Spleen (tissue), 11 donors: ENCODE measurements at regions not wholly inside any gene's neighbourhood (a gene's known extent, or its start where the extent isn't known, plus 50 kb on each side); places are given as distances from the start of the nearest gene placed in this dataset.

Experiments
- DNase-seq: peaks from one replicate; pipeline ENCODE4 v3.0.0-alpha.2; 2020
- H3K27ac ChIP-seq, 8 donors: fragments of 200-600 bp; sonication (generic) in 7 of 8; 1 replicate in 4 of 8; 2 replicates in 4 of 8; pipeline versions ENCODE4 v1.5.0 to v1.8.0; 2016 to 2021; ENCODE audit warnings: inconsistent platforms in 4 of 8, mild to moderate bottlenecking in 4 of 8, moderate library complexity in 1 of 8
- H3K27me3 ChIP-seq, 7 donors: fragments of 200-600 bp; sonication (generic) in 6 of 7; replicated peaks in 1 of 7; 1 replicate in 4 of 7; 2 replicates in 3 of 7; pipeline versions ENCODE4 v1.5.0 to v1.8.0; 2016 to 2021; ENCODE audit warnings: inconsistent platforms in 3 of 7, mild to moderate bottlenecking in 1 of 7
- H3K36me3 ChIP-seq, 6 donors: fragments of 200-600 bp; sonication (generic) in 5 of 6; 1 replicate in 4 of 6; 2 replicates in 2 of 6; pipeline versions ENCODE4 v1.5.0 to v1.8.0; 2016 to 2021; ENCODE audit warnings: inconsistent platforms in 2 of 6
- H3K4me1 ChIP-seq, 6 donors: fragments of 200-600 bp; sonication (generic) in 5 of 6; 1 replicate in 3 of 6; 2 replicates in 3 of 6; pipeline versions ENCODE4 v1.5.0 to v1.8.0; 2016 to 2021; ENCODE audit warnings: inconsistent platforms in 3 of 6
- H3K4me3 ChIP-seq, 8 donors: fragments of 200-600 bp; sonication (generic) in 7 of 8; 1 replicate in 4 of 8; 2 replicates in 4 of 8; pipeline versions ENCODE4 v1.5.0 to v1.8.0; 2016 to 2021; ENCODE audit warnings: inconsistent platforms in 4 of 8, mild to moderate bottlenecking in 4 of 8, moderate library complexity in 2 of 8
- H3K9me3 ChIP-seq, 8 donors: fragments of 200-600 bp; sonication (generic) in 7 of 8; 1 replicate in 4 of 8; 2 replicates in 4 of 8; pipeline versions ENCODE4 v1.5.0 to v1.8.0; 2016 to 2021; ENCODE audit warnings: inconsistent platforms in 4 of 8
- CTCF ChIP-seq, 11 experiments: fragments of 200-600 bp in 7 of 11; fragments of 450-650 bp in 4 of 11; sonication (generic) in 4 of 11; IDR thresholded peaks in 8 of 11; conservative IDR thresholded peaks in 3 of 11; 1 replicate in 7 of 11; 2 replicates in 4 of 11; pipeline versions ENCODE4 v1.4.0 to v1.8.0; 2016 to 2021; ENCODE audit warnings: antibody characterized with exemption in 11 of 11, inconsistent platforms in 4 of 11, mild to moderate bottlenecking in 1 of 11
- POLR2A ChIP-seq, 3 donors: fragments of 450-650 bp; IDR thresholded peaks; one replicate each; pipeline ENCODE4 v1.5.1; 2017; ENCODE audit warnings: antibody characterized with exemption in 3 of 3, mild to moderate bottlenecking in 1 of 3
- POLR2AphosphoS5 ChIP-seq, 3 donors: sonication (generic); formaldehyde crosslinking; IDR thresholded peaks; one replicate each; pipeline ENCODE4 v1.5.1; 2017; ENCODE audit warnings: antibody characterized with exemption in 3 of 3
- WGBS, 5 donors: extraction: QIAGEN DNeasy Blood & Tissue Kit in 3 of 5; methylation state at CpG; one replicate each; pipeline versions ENCODE4 v1.1.5 to v1.1.7; 2013 to 2018; 5-methylcytosine and 5-hydroxymethylcytosine counted together
- intact Hi-C: fragments of 100-400 bp; cut with DNase I; formaldehyde crosslinking; loops from one replicate; pipeline ENCODE4 v1.15.0; 2023; ENCODE audit warnings: low total_unique reads
- donor health status: healthy with polysubstance abuse.
- donor health status: DM: no; HTN: no; CAD: no; lungs with moderate emphysema.
- donor health status: DM: no; HTN: no; CAD: no.
- donor health status: Bipolar disorder and iron deficiency.
- donor health status: healthy.
- donor health status: DM: no; HTN: no; CAD: no.
- donor health status: DM: yes; HTN: yes; CAD: no.

GRCh38 chr2:122822319-122822718 lies 1066.9 kb downstream of the TSN start:
- no peak for DNase-seq
- H3K36me3 ChIP-seq, result no peaks in the 10 kb centered on the region
- WGBS, 5 donors, result 80 to 92% (median 88%) methylated on average over 5 of the region's 5 CpGs
- no peaks in the 10 kb centered on the region for H3K27me3 ChIP-seq
- H3K9me3 ChIP-seq, result peaks cover 0 to 5% (median 0%) of the 10 kb centered on the region in 8 donors
- H3K4me3 ChIP-seq, result no peak overlapping the region
- no peak overlapping the region for H3K27ac ChIP-seq
- no peaks in the 10 kb centered on the region for H3K4me1 ChIP-seq
- intact Hi-C loops, result no loop called here
- no peak for TF ChIP-seq POLR2AphosphoS5 (IDR thresholded peaks at IDR 0.05)
- no peak for TF ChIP-seq CTCF (IDR thresholded peaks at IDR 0.05 in 8 of 11, conservative IDR thresholded peaks at IDR 0.05 in 3 of 11)
- TF ChIP-seq POLR2A (IDR thresholded peaks at IDR 0.05), result no peak

- no peak for TF ChIP-seq POLR2AphosphoS5 (IDR thresholded peaks at IDR 0.05)
- no peak for TF ChIP-seq CTCF (IDR thresholded peaks at IDR 0.05 in 8 of 11, conservative IDR thresholded peaks at IDR 0.05 in 3 of 11)
- no peak for TF ChIP-seq POLR2A (IDR thresholded peaks at IDR 0.05)
- no peak for DNase-seq
- no peak overlapping the region for H3K27ac ChIP-seq
- no peaks in the 10 kb centered on the region for H3K4me1 ChIP-seq
- H3K9me3 ChIP-seq, result peaks cover 0 to 7% (median 0%) of the 10 kb centered on the region in 8 donors
- intact Hi-C loops, result no loop called here
- no peaks in the 10 kb centered on the region for H3K27me3 ChIP-seq
- H3K36me3 ChIP-seq, result no peaks in the 10 kb centered on the region
- no peak overlapping the region for H3K4me3 ChIP-seq
- 78 to 88% (median 83%) methylated on average over 4 of the region's 4 CpGs for WGBS, 5 donors
Measured at GRCh38 chr2:122830157-122830556, 1074.7 kb downstream of the TSN start.

- whole genome bisulfite sequencing, 5 donors, result 60 to 77% (median 64%) methylated on average over 2 of the region's 2 CpGs
- no peak for DNase-seq
Measured at GRCh38 chr2:122831649-122832048, 1076.2 kb downstream of the TSN start.

GRCh38 chr2:122843503-122843902 lies 1088.1 kb downstream of the TSN start:
- Histone ChIP-seq H3K4me3 (no peak overlapping the region), H3K4me1 (no peaks in the 10 kb centered on the region), H3K27ac (no peak overlapping the region), H3K36me3 (no peaks in the 10 kb centered on the region), H3K9me3 (peaks cover 0 to 4% (median 0%) of the 10 kb centered on the region in 8 donors), H3K27me3 (no peaks in the 10 kb centered on the region)
- intact Hi-C loops, result no loop called here
- WGBS, 5 donors, result 90 to 95% (median 93%) methylated on average over 3 of the region's 3 CpGs
- DNase-seq, result no peak
- no peak for TF ChIP-seq CTCF (IDR thresholded peaks at IDR 0.05 in 8 of 11, conservative IDR thresholded peaks at IDR 0.05 in 3 of 11)
- TF ChIP-seq POLR2AphosphoS5 (IDR thresholded peaks at IDR 0.05), result no peak
- TF ChIP-seq POLR2A (IDR thresholded peaks at IDR 0.05), result no peak

More at GRCh38 chr2:122831649-122832048, 1076.2 kb downstream of the TSN start:
- no peaks in the 10 kb centered on the region for H3K27me3 ChIP-seq
- no peak overlapping the region for H3K4me3 ChIP-seq
- H3K9me3 ChIP-seq, result peaks cover 0 to 7% (median 0%) of the 10 kb centered on the region in 8 donors
- H3K36me3 ChIP-seq, result no peaks in the 10 kb centered on the region
- TF ChIP-seq POLR2AphosphoS5 (IDR thresholded peaks at IDR 0.05), result no peak
- no peak for TF ChIP-seq POLR2A (IDR thresholded peaks at IDR 0.05)
- no peak for TF ChIP-seq CTCF (IDR thresholded peaks at IDR 0.05 in 8 of 11, conservative IDR thresholded peaks at IDR 0.05 in 3 of 11)
- no peaks in the 10 kb centered on the region for H3K4me1 ChIP-seq
- H3K27ac ChIP-seq, result no peak overlapping the region
- intact Hi-C loops, result no loop called here
